HT1080 (cell line): ENCODE measurements at regions not wholly inside any gene's neighbourhood (a gene's known extent, or its start where the extent isn't known, plus 50 kb on each side); places are given as distances from the start of the nearest gene placed in this dataset.
"Not testable (repeated sequence)": the region's sequence is repeated elsewhere in the genome, so short reads cannot be mapped to it uniquely, and the experiment has no call there.

ENCODE experiments used
- DNase-seq: peaks from one replicate; pipeline ENCODE4 v3.0.0-alpha.2; 2015; ENCODE audit warnings: low read depth

- no peak for DNase-seq
These were observed 480.8 kb upstream of the CCNG1 start for GRCh38 chr5:162956570-162956969.

- not testable (repeated sequence) for DNase-seq
These were observed 473.3 kb upstream of the CCNG1 start for GRCh38 chr5:162964144-162964543.

GRCh38 chr5:162990063-162990462 is 447.3 kb upstream of the CCNG1 start:
- no peak for DNase-seq

GRCh38 chr5:162990856-162991497 is 446.4 kb upstream of the CCNG1 start:
- no peak for DNase-seq

GRCh38 chr5:162995568-162995967 is 441.8 kb upstream of the CCNG1 start:
- DNase-seq = no peak

GRCh38 chr5:162996053-162996452 is 441.3 kb upstream of the CCNG1 start:
- no peak for DNase-seq

GRCh38 chr5:163005949-163006348 is 431.4 kb upstream of the CCNG1 start:
- peak; percentile 31 for DNase-seq

GRCh38 chr5:163022582-163023128 is 414.7 kb upstream of the CCNG1 start:
- DNase-seq = no peak

GRCh38 chr5:163023846-163024245 is 413.5 kb upstream of the CCNG1 start:
- DNase-seq = no peak

- DNase-seq = no peak
These were observed 412.5 kb upstream of the CCNG1 start for GRCh38 chr5:163024936-163025335.

- no peak for DNase-seq
These were observed 403.7 kb upstream of the CCNG1 start for GRCh38 chr5:163033656-163034055.

- no peak for DNase-seq
These were observed 396.1 kb upstream of the CCNG1 start for GRCh38 chr5:163041254-163041653.

- no peak for DNase-seq
These were observed 357.8 kb upstream of the CCNG1 start for GRCh38 chr5:163079618-163080017.

GRCh38 chr5:163089230-163089629 is 348.2 kb upstream of the CCNG1 start:
- DNase-seq = no peak

- DNase-seq = no peak
These were observed 347.5 kb upstream of the CCNG1 start for GRCh38 chr5:163089926-163090325.

GRCh38 chr5:163094492-163095180 is 342.8 kb upstream of the CCNG1 start:
- no peak for DNase-seq

GRCh38 chr5:163104464-163104863 is 332.9 kb upstream of the CCNG1 start:
- DNase-seq = no peak

- DNase-seq = peak; percentile 66
These were observed 331.9 kb upstream of the CCNG1 start for GRCh38 chr5:163105456-163105855.

- DNase-seq = no peak
These were observed 331.3 kb upstream of the CCNG1 start for GRCh38 chr5:163106098-163106497.

GRCh38 chr5:163108351-163108750 is 329.0 kb upstream of the CCNG1 start:
- no peak for DNase-seq

- DNase-seq = no peak
These were observed 322.4 kb upstream of the CCNG1 start for GRCh38 chr5:163115011-163115410.

GRCh38 chr5:163116618-163117017 is 320.8 kb upstream of the CCNG1 start:
- DNase-seq = not testable (repeated sequence)

- no peak for DNase-seq
These were observed 303.3 kb upstream of the CCNG1 start for GRCh38 chr5:163134061-163134460.
